Vagina (tissue), 2 donors: ENCODE measurements at regions not wholly inside any gene's neighbourhood (a gene's known extent, or its start where the extent isn't known, plus 50 kb on each side); places are given as distances from the start of the nearest gene placed in this dataset.

ENCODE experiments used
- DNase-seq, 2 donors: peaks; one replicate each; pipeline ENCODE4 v3.0.0-alpha.2; 2017; ENCODE audit errors: extremely low spot score in 2 of 2
- H3K27ac ChIP-seq: fragments of 200-600 bp; sonication (generic); one replicate; pipeline ENCODE4 v1.5.1; 2019
- H3K27me3 ChIP-seq: fragments of 200-600 bp; sonication (generic); one replicate; pipeline ENCODE4 v1.5.1; 2019
- H3K36me3 ChIP-seq, 2 donors: fragments of 200-600 bp; sonication (generic); one replicate each; pipeline ENCODE4 v1.5.1; 2017 to 2019
- H3K4me1 ChIP-seq: fragments of 200-600 bp; sonication (generic); one replicate; pipeline ENCODE4 v1.5.1; 2019
- H3K4me3 ChIP-seq, 2 donors: fragments of 200-600 bp; sonication (generic); 1 replicate in 1 of 2; 2 replicates in 1 of 2; pipeline ENCODE4 v1.5.1; 2016 to 2019
- H3K9me3 ChIP-seq: fragments of 200-600 bp; sonication (generic); one replicate; pipeline ENCODE4 v1.5.1; 2019
- CTCF ChIP-seq, 3 experiments: fragments of 450-650 bp in 2 of 3; fragments of 200-600 bp in 1 of 3; sonication (generic) in 1 of 3; IDR thresholded peaks; one replicate each; pipeline ENCODE4 v1.5.1; 2017 to 2019; ENCODE audit warnings: antibody characterized with exemption in 3 of 3, mild to moderate bottlenecking in 2 of 3, moderate library complexity in 2 of 3
- POLR2A ChIP-seq, 2 donors: fragments of 450-650 bp; IDR thresholded peaks; one replicate each; pipeline ENCODE4 v1.6.1; 2017; ENCODE audit warnings: antibody characterized with exemption in 2 of 2, mild to moderate bottlenecking in 2 of 2, moderate library complexity in 2 of 2
- POLR2AphosphoS5 ChIP-seq, 2 donors: sonication (generic); formaldehyde crosslinking; IDR thresholded peaks; one replicate each; pipeline ENCODE4 v1.9.0; 2017; ENCODE audit warnings: antibody characterized with exemption in 2 of 2, mild to moderate bottlenecking in 2 of 2, low read depth in 1 of 2; ENCODE audit not compliant: insufficient read depth in 1 of 2
- intact Hi-C: fragments of 100-400 bp; cut with DNase I; formaldehyde crosslinking; loops from one replicate; pipeline ENCODE4 v1.15.1; 2023

GRCh38 chr6:140204154-140204553 is 829.7 kb upstream of the CITED2 start:
- Histone ChIP-seq H3K36me3 (no peaks in the 10 kb centered on the region), H3K9me3 (no peaks in the 10 kb centered on the region), H3K27ac (no peak overlapping the region), H3K27me3 (no peaks in the 10 kb centered on the region), H3K4me1 (no peaks in the 10 kb centered on the region), H3K4me3 (no peak overlapping the region)
- intact Hi-C loops, result no loop called here
- no peak for TF ChIP-seq POLR2AphosphoS5 (IDR thresholded peaks at IDR 0.05; ENCODE audit: insufficient read depth in 1 of 2, low read depth in 1 of 2)
- TF ChIP-seq POLR2A (IDR thresholded peaks at IDR 0.05), result no peak
- TF ChIP-seq CTCF (IDR thresholded peaks at IDR 0.05), result no peak
- DNase-seq, result no peak

- DNase-seq, result no peak
- intact Hi-C loops, result no loop called here
- Histone ChIP-seq H3K36me3 (no peaks in the 10 kb centered on the region), H3K4me3 (no peak overlapping the region), H3K4me1 (no peaks in the 10 kb centered on the region), H3K27me3 (no peaks in the 10 kb centered on the region), H3K27ac (no peak overlapping the region), H3K9me3 (no peaks in the 10 kb centered on the region)
- no peak for TF ChIP-seq POLR2A (IDR thresholded peaks at IDR 0.05)
- no peak for TF ChIP-seq CTCF (IDR thresholded peaks at IDR 0.05)
- TF ChIP-seq POLR2AphosphoS5 (IDR thresholded peaks at IDR 0.05; ENCODE audit: insufficient read depth in 1 of 2, low read depth in 1 of 2), result no peak
Measured at GRCh38 chr6:140203661-140204147, 829.3 kb upstream of the CITED2 start.

- Histone ChIP-seq H3K9me3 (no peaks in the 10 kb centered on the region), H3K36me3 (no peaks in the 10 kb centered on the region), H3K4me1 (no peaks in the 10 kb centered on the region), H3K27ac (no peak overlapping the region), H3K27me3 (no peaks in the 10 kb centered on the region), H3K4me3 (no peak overlapping the region)
- intact Hi-C loops, result no loop called here
- DNase-seq, result no peak
- no peak for TF ChIP-seq POLR2AphosphoS5 (IDR thresholded peaks at IDR 0.05; ENCODE audit: insufficient read depth in 1 of 2, low read depth in 1 of 2)
- no peak for TF ChIP-seq CTCF (IDR thresholded peaks at IDR 0.05)
- no peak for TF ChIP-seq POLR2A (IDR thresholded peaks at IDR 0.05)
Measured at GRCh38 chr6:140202964-140203515, 828.6 kb upstream of the CITED2 start.

GRCh38 chr6:140201787-140202458 is 827.5 kb upstream of the CITED2 start:
- no peak overlapping the region for H3K27ac ChIP-seq
- intact Hi-C loops, result no loop called here

More at GRCh38 chr6:140201787-140202458, 827.5 kb upstream of the CITED2 start:
- DNase-seq, result no peak
- Histone ChIP-seq H3K9me3 (no peaks in the 10 kb centered on the region), H3K4me3 (no peak overlapping the region), H3K36me3 (no peaks in the 10 kb centered on the region), H3K27me3 (no peaks in the 10 kb centered on the region), H3K4me1 (no peaks in the 10 kb centered on the region)
- TF ChIP-seq POLR2A (IDR thresholded peaks at IDR 0.05) (no peak), CTCF (IDR thresholded peaks at IDR 0.05) (no peak), POLR2AphosphoS5 (IDR thresholded peaks at IDR 0.05; ENCODE audit: insufficient read depth in 1 of 2, low read depth in 1 of 2) (no peak)
